HUES6 (cell line): ENCODE measurements at regions not wholly inside any gene's neighbourhood (a gene's known extent, or its start where the extent isn't known, plus 50 kb on each side); places are given as distances from the start of the nearest gene placed in this dataset.
"Not testable (repeated sequence)": the region's sequence is repeated elsewhere in the genome, so short reads cannot be mapped to it uniquely, and the experiment has no call there.

Experiments used
- H3K27ac ChIP-seq: 2 replicates; pipeline ENCODE4 v1.7.0; 2013; ENCODE audit warnings: low read depth, mild to moderate bottlenecking, low read length, inconsistent platforms
- H3K27me3 ChIP-seq: 2 replicates; pipeline ENCODE4 v1.6.1; 2013; ENCODE audit warnings: low read length; ENCODE audit not compliant: control insufficient read depth, insufficient read depth
- H3K36me3 ChIP-seq: 2 replicates; pipeline ENCODE4 v1.6.1; 2013; ENCODE audit warnings: low read length; ENCODE audit not compliant: control insufficient read depth, insufficient read depth
- H3K4me1 ChIP-seq: 2 replicates; pipeline ENCODE4 v1.6.1; 2013; ENCODE audit warnings: low read length; ENCODE audit not compliant: control insufficient read depth, insufficient read depth
- H3K4me3 ChIP-seq: 2 replicates; pipeline ENCODE4 v1.5.1; 2013; ENCODE audit warnings: low read depth, low read length
- H3K9ac ChIP-seq: one replicate; pipeline ENCODE4 v1.6.1; 2013; ENCODE audit warnings: mild to moderate bottlenecking, low read length
- H3K9me3 ChIP-seq: 2 replicates; pipeline ENCODE4 v1.6.1; 2013; ENCODE audit warnings: low read depth, low read length; ENCODE audit not compliant: control insufficient read depth, insufficient read depth

DNA sequence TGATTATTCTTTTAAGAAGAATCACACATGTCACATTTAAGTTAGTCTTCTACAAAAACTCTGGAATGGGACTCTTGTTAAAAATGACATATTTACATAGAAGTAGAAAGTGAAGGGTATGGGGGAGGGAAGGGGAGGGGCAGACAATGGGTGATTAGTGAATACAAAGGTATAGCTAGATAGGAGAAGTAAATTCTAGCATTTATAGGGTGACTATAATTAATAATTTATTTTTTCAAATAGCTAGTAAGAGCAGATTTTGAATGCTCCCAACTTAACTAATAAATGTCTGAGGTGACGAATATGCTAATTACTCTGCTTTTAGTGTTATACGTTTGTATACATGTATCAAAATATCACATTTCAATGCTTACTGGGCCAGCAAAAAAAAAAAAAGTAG is 59.4 kb downstream of the BLTP3B start:
- Histone ChIP-seq H3K36me3 (peaks cover 61% of the 10 kb centered on the region), H3K9ac (no peak overlapping the region), H3K27me3 (no peaks in the 10 kb centered on the region), H3K27ac (no peak overlapping the region), H3K4me3 (no peak overlapping the region), H3K4me1 (no peaks in the 10 kb centered on the region), H3K9me3 (peaks cover 27% of the 10 kb centered on the region)

DNA sequence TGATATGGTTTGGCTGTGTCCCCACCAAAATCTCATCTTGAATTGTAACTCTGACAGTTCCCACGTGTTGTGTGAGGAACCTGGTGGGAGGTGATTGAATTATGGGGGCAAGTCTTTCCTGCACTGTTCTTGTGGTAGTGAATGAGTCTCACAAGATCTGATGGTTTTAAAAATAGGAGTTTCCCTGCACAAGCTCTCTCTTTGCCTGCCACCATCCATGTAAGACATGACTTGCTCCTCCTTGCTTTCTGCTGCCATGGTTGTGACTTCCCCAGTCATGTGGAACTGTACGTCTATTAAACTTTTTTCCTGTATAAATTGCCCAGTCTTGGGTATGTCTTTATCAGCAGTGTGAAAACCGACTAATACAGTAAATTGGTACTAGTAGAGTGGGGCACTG is 63.9 kb downstream of the BLTP3B start:
- Histone ChIP-seq H3K36me3 (peaks cover 64% of the 10 kb centered on the region), H3K9me3 (peaks cover 32% of the 10 kb centered on the region)
- H3K9ac ChIP-seq, H3K4me3 ChIP-seq, H3K4me1 ChIP-seq, H3K27ac ChIP-seq, H3K27me3 ChIP-seq: not testable (repeated sequence)

DNA sequence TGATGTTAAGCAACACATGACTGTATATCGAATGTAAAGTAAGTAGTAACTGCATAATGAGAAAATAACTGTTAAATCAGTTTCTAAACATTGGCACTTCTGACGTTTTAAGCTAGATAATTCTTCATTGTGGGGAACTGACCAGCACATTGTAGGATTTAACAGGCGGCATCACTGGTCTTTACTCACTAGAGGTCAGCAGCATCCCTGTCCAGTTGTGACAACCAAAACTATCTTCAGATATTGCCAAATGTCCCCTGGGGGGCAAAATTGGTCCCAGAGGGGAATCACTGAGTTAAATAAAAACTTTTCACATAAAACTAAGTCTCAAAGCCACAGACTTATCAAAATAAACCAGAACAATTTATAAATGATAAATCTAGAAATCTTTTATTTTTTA is 65.3 kb downstream of the BLTP3B start:
- H3K9me3 ChIP-seq: peaks cover 32% of the 10 kb centered on the region
- no peak overlapping the region for H3K4me3 ChIP-seq
- H3K4me1 ChIP-seq: no peaks in the 10 kb centered on the region
- no peak overlapping the region for H3K9ac ChIP-seq
- H3K27me3 ChIP-seq: no peaks in the 10 kb centered on the region
- H3K27ac ChIP-seq: no peak overlapping the region
- H3K36me3 ChIP-seq: peaks cover 52% of the 10 kb centered on the region

DNA sequence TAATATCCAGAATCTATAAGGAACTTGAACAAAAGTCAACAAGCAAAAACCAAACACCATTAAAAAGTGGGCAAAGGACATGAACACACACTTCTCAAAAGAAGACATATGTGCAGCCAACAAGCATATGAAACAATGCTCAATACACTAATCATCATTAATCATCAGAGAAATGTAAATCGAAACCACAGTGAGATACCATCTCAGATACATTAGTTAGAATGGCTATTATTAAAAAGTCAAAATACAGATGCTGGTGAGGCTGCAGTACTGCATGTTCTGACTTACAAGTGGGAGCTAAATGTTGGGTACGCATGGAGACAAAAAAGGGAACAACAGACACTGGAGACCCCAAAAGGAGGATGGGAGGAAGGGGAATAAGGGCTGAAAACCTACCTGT is 67.1 kb downstream of the BLTP3B start:
- no peaks in the 10 kb centered on the region for H3K4me1 ChIP-seq
- H3K27ac ChIP-seq: no peak overlapping the region
- H3K9ac ChIP-seq: no peak overlapping the region
- peaks cover 42% of the 10 kb centered on the region for H3K36me3 ChIP-seq
- no peaks in the 10 kb centered on the region for H3K27me3 ChIP-seq
- no peak overlapping the region for H3K4me3 ChIP-seq
- H3K9me3 ChIP-seq: peaks cover 22% of the 10 kb centered on the region

DNA sequence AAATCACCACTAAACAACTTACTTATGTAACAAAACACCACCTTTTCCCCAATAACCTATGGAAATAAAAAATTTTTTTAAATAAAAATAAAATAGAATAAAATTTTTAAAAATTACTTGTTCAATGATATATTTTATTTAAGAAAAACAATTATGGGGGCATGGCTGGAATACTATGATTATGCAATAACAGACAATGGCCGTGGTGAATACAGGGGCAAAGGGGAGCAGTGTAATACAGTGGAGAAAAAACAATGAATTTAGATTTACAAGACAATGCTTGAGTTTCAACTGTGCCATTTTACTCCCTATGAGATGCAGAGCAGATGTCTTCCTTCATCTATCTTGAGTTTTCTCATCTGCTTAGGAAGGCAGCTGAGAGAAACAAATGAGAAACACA is 72.9 kb downstream of the BLTP3B start:
- Histone ChIP-seq H3K4me1 (no peaks in the 10 kb centered on the region), H3K9me3 (peaks cover 18% of the 10 kb centered on the region; the same call in 1 of the 2 replicates), H3K9ac (no peak overlapping the region), H3K36me3 (peaks cover 25% of the 10 kb centered on the region), H3K27ac (no peak overlapping the region), H3K27me3 (no peaks in the 10 kb centered on the region), H3K4me3 (no peak overlapping the region)

DNA sequence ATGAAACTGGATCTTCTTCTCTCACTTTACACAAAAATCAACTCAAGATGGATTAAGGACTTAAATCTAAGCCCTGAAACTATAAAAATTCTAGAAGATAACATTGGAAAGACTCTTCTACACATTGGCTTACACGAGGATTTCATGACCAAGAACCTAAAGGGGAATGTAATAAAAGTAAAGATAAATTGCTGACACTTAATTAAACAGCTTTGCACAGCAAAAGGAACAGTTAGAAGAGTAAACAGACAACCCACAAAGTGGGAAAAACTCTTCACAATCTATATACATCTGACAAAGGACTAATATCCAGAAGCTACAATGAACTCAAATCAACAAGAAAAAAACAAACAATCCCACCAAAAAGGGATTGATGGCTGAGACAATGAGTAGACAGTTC is 74.4 kb downstream of the BLTP3B start:
- Histone ChIP-seq H3K9me3 (peaks cover 18% of the 10 kb centered on the region; the same call in 1 of the 2 replicates), H3K27ac (no peak overlapping the region), H3K36me3 (peaks cover 25% of the 10 kb centered on the region), H3K4me1 (no peaks in the 10 kb centered on the region), H3K9ac (no peak overlapping the region), H3K27me3 (no peaks in the 10 kb centered on the region), H3K4me3 (no peak overlapping the region)

DNA sequence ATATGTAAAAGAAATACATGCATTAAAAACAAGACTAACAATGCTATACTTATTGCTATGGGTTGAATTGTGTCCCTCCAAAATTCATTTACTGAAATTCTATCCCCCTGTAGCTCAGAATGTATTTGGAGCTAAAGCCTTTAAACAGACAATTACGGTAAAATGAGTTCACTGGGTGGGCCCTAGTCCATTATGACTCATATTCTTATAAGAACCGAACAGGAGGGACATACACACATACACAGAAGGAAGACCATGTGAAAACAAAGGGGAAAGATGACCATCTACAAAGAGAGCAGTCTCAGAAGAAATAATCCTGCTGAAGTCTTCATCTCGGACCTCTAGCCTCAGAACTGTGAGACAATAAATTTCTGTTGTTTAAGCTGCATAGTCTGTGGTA is 77.1 kb upstream of the ANKS1B start:
- no peak overlapping the region for H3K9ac ChIP-seq
- peaks cover 4% of the 10 kb centered on the region; the same call in 1 of the 2 replicates for H3K9me3 ChIP-seq
- no peak overlapping the region for H3K27ac ChIP-seq
- H3K27me3 ChIP-seq: no peaks in the 10 kb centered on the region
- H3K36me3 ChIP-seq: peaks cover 36% of the 10 kb centered on the region
- no peak overlapping the region for H3K4me3 ChIP-seq
- no peaks in the 10 kb centered on the region for H3K4me1 ChIP-seq

DNA sequence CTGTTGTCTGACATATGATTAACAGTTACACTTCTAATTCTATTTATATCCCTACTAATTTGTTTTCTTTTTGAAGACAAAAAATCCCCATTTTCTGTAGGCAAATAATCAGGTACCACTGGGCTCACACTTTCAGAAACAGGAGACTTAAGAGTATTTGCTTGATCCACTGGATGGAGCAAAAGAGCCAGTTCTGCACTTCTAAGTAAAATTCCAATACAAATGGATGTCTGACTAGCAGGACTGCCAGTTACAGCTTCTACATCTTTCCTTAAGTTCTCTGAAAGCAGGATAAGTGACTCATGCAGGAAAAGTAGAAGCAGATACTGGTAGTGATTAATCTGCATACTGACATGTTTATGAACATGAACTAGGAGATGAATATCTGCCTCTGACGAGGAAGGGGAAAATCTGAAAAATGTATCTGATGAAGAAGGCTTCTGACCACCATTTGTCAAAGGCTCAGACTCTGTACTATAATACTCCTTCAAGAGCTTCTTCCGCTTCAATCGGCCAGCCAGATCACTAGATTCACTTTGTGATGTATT is 73.8 kb upstream of the ANKS1B start:
- Histone ChIP-seq H3K36me3 (peaks cover 49% of the 10 kb centered on the region), H3K4me3 (no peak overlapping the region), H3K9me3 (no peaks in the 10 kb centered on the region), H3K27ac (no peak overlapping the region), H3K9ac (no peak overlapping the region), H3K27me3 (no peaks in the 10 kb centered on the region), H3K4me1 (no peaks in the 10 kb centered on the region)

DNA sequence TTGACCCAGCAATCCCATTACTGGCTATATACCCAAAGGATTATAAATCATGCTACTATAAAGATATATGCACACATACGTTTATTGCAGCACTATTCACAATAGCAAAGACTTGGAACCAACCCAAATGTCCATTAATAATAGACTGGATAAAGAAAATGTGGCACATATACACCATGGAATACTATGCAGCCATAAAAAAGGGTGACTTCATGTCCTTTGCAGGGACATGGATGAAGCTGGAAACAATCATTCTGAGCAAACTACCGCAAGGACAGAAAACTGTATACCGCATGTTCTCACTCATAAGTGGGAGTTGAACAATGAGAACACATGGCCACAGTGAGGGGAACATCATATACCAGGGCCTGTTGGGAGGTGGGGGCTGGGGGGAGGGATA is 61.5 kb upstream of the ANKS1B start:
- peaks cover 36% of the 10 kb centered on the region for H3K36me3 ChIP-seq
- not testable (repeated sequence) for H3K4me3 ChIP-seq, H3K9ac ChIP-seq, H3K4me1 ChIP-seq, H3K9me3 ChIP-seq, H3K27me3 ChIP-seq, H3K27ac ChIP-seq

DNA sequence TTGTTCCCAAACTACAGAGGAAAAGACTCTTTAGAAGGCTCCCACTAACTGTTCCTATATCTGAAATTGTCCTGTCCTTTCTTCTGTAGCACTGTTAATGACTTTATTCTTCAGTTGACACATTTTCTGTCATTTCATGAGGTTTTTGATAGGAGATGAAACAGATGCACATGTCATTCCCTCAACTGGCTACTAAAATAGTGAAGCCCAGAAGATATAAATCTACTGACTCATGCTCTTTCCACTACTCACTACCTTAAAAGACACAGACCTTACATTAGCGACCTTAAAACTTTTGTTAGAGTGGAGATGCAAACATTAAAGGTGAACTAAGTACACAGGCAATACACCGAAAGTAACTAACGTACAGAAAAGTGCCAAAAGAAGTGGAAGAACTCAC is 59.5 kb upstream of the ANKS1B start:
- Histone ChIP-seq H3K4me1 (no peaks in the 10 kb centered on the region), H3K36me3 (peaks cover 23% of the 10 kb centered on the region), H3K9ac (no peak overlapping the region), H3K4me3 (no peak overlapping the region), H3K27me3 (no peaks in the 10 kb centered on the region), H3K27ac (no peak overlapping the region), H3K9me3 (no peaks in the 10 kb centered on the region)

DNA sequence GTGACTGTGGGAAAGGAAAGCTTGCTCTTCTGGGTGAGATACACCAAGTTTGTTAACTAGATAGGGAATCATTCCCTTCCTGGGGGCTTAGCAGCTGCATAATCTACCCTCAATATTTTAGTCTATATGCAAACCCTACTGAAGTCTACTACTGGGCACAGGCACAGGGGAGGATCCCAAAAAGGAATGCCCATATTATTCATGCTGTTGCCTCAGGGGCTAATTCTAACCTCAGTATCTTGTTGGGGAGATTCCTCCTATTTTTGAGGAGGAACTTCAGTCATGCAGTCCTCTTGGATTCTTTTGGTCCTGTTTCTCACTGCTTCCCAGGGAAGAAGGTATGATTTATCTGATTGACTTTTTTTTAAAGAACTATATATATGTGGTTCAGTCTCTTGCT is 58.9 kb upstream of the ANKS1B start:
- Histone ChIP-seq H3K9ac (no peak overlapping the region), H3K27me3 (no peaks in the 10 kb centered on the region), H3K27ac (no peak overlapping the region), H3K9me3 (no peaks in the 10 kb centered on the region), H3K36me3 (peaks cover 19% of the 10 kb centered on the region), H3K4me1 (no peaks in the 10 kb centered on the region), H3K4me3 (no peak overlapping the region)
